Vagina (tissue), 2 donors: ENCODE measurements at regions not wholly inside any gene's neighbourhood (a gene's known extent, or its start where the extent isn't known, plus 50 kb on each side); places are given as distances from the start of the nearest gene placed in this dataset.

ENCODE experiments used
- DNase-seq, 2 donors: peaks; one replicate each; pipeline ENCODE4 v3.0.0-alpha.2; 2017; ENCODE audit errors: extremely low spot score in 2 of 2
- H3K27ac ChIP-seq: fragments of 200-600 bp; sonication (generic); one replicate; pipeline ENCODE4 v1.5.1; 2019
- H3K27me3 ChIP-seq: fragments of 200-600 bp; sonication (generic); one replicate; pipeline ENCODE4 v1.5.1; 2019
- H3K36me3 ChIP-seq, 2 donors: fragments of 200-600 bp; sonication (generic); one replicate each; pipeline ENCODE4 v1.5.1; 2017 to 2019
- H3K4me1 ChIP-seq: fragments of 200-600 bp; sonication (generic); one replicate; pipeline ENCODE4 v1.5.1; 2019
- H3K4me3 ChIP-seq, 2 donors: fragments of 200-600 bp; sonication (generic); 1 replicate in 1 of 2; 2 replicates in 1 of 2; pipeline ENCODE4 v1.5.1; 2016 to 2019
- H3K9me3 ChIP-seq: fragments of 200-600 bp; sonication (generic); one replicate; pipeline ENCODE4 v1.5.1; 2019
- POLR2A ChIP-seq, 2 donors: fragments of 450-650 bp; IDR thresholded peaks; one replicate each; pipeline ENCODE4 v1.6.1; 2017; ENCODE audit warnings: antibody characterized with exemption in 2 of 2, mild to moderate bottlenecking in 2 of 2, moderate library complexity in 2 of 2
- POLR2AphosphoS5 ChIP-seq, 2 donors: sonication (generic); formaldehyde crosslinking; IDR thresholded peaks; one replicate each; pipeline ENCODE4 v1.9.0; 2017; ENCODE audit warnings: antibody characterized with exemption in 2 of 2, mild to moderate bottlenecking in 2 of 2, low read depth in 1 of 2; ENCODE audit not compliant: insufficient read depth in 1 of 2
- intact Hi-C: fragments of 100-400 bp; cut with DNase I; formaldehyde crosslinking; loops from one replicate; pipeline ENCODE4 v1.15.1; 2023
- TF ChIP-seq, protein P1 (sequence below), 3 experiments: fragments of 450-650 bp in 2 of 3; fragments of 200-600 bp in 1 of 3; sonication (generic) in 1 of 3; IDR thresholded peaks; one replicate each; pipeline ENCODE4 v1.5.1; 2017 to 2019; ENCODE audit warnings: antibody characterized with exemption in 3 of 3, mild to moderate bottlenecking in 2 of 3, moderate library complexity in 2 of 3

DNA sequence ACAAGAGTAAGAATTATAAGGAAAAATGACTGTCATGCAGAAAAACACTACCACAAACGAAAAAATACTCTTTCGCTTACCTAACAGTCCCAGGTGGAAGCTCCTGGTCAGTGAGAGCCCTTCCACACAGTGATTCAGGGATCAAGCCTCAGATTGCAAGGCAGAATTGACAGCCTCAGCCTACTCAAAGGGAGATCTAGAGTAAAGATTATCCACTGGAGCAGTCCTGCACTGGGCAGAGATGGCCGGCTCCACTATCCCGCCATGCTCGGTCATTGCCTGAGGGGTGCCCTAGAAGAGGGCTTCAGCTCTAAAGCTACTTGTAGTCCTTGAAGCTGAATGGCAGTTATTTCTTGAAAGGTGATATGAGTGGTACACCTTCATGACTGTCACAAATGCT, 174.7 kb downstream of the TTC8 start:
- no peaks in the 10 kb centered on the region for H3K9me3 ChIP-seq
- no peaks in the 10 kb centered on the region for H3K36me3 ChIP-seq
- H3K4me3 ChIP-seq, result no peak overlapping the region
- H3K4me1 ChIP-seq, result no peaks in the 10 kb centered on the region
- TF ChIP-seq POLR2AphosphoS5 (IDR thresholded peaks at IDR 0.05; ENCODE audit: insufficient read depth in 1 of 2, low read depth in 1 of 2) (no peak), POLR2A (IDR thresholded peaks at IDR 0.05) (no peak)
- TF ChIP-seq, protein P1, sequence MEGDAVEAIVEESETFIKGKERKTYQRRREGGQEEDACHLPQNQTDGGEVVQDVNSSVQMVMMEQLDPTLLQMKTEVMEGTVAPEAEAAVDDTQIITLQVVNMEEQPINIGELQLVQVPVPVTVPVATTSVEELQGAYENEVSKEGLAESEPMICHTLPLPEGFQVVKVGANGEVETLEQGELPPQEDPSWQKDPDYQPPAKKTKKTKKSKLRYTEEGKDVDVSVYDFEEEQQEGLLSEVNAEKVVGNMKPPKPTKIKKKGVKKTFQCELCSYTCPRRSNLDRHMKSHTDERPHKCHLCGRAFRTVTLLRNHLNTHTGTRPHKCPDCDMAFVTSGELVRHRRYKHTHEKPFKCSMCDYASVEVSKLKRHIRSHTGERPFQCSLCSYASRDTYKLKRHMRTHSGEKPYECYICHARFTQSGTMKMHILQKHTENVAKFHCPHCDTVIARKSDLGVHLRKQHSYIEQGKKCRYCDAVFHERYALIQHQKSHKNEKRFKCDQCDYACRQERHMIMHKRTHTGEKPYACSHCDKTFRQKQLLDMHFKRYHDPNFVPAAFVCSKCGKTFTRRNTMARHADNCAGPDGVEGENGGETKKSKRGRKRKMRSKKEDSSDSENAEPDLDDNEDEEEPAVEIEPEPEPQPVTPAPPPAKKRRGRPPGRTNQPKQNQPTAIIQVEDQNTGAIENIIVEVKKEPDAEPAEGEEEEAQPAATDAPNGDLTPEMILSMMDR (IDR thresholded peaks at IDR 0.05), result no peak
- no peak for DNase-seq
- intact Hi-C loops, result no loop called here
- no peak overlapping the region for H3K27ac ChIP-seq
- H3K27me3 ChIP-seq, result no peaks in the 10 kb centered on the region

DNA sequence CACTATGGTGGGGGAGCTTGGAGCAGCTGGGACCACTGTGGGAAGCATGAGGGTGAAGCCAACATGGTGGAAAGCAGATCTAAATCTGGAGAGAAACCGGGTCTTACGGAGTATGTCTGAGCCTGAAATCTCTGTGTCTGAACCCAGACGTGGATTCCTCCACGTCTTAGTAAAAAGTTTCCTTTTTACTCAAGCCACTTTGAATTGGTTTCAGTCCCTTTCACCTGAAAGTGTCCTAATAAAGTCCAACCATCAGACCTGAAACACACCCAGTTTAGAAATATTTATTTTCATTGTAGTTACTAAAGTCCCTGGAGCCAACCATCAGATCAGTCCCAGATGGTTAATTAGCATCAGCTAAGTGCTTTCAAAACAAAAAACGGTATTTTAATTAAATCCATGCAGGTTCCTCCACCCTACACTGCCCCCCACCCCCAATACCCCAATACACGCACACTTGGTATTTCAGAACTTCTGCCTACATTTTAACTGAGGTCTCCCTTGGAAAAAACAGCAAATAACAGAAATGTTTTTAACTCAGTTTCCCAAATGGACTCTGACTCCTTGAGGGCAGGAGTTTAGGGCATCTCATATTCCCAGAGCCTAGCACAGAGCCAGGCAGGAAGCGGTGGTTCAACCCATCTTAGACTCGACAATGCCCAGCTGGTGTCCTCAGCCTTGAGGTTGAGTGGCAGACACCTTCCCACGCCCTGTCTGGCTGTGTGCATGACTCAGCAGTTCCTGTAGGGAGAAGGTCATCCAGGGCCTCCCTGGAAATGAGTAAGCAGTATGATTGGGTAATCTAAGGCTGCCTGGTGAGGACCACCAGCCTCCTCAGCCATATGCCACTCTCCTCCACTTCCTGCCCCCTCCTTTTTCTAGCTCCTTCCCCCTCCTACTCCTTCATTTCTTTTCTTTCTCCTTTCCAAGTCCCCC, 175.8 kb downstream of the TTC8 start:
- no peaks in the 10 kb centered on the region for H3K9me3 ChIP-seq
- no peak overlapping the region for H3K4me3 ChIP-seq
- no peak overlapping the region for H3K27ac ChIP-seq
- H3K36me3 ChIP-seq, result no peaks in the 10 kb centered on the region
- H3K4me1 ChIP-seq, result no peaks in the 10 kb centered on the region
- no peak for TF ChIP-seq POLR2AphosphoS5 (IDR thresholded peaks at IDR 0.05; ENCODE audit: insufficient read depth in 1 of 2, low read depth in 1 of 2)
- no peak for TF ChIP-seq POLR2A (IDR thresholded peaks at IDR 0.05)
- TF ChIP-seq, protein P1 (IDR thresholded peaks at IDR 0.05), result no peak
- H3K27me3 ChIP-seq, result no peaks in the 10 kb centered on the region
- intact Hi-C loops, result no loop called here
- DNase-seq, result peak in 1 of 2 donors; percentile 58

DNA sequence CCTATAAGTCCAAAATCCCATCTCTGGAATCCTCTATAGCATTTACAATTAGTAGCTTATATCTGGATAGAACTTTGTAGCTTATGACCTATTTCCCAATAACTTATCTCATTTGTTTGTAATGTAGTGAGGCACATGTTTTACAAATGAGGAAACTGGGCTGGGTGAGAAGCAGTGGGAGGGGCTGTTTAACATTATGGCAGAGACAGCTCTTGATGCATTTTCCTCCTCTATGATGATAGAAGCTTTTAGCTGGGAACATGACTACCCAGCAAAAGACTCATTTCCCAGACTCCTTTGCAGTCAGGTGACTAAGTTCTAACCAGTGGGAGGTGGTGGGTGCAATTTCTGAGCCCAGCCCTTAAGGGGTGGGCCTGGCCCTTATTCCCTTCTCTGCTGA, 179.7 kb downstream of the TTC8 start:
- no peak overlapping the region for H3K4me3 ChIP-seq
- no peak for DNase-seq
- no peaks in the 10 kb centered on the region for H3K4me1 ChIP-seq
- H3K27ac ChIP-seq, result no peak overlapping the region
- no peaks in the 10 kb centered on the region for H3K9me3 ChIP-seq
- TF ChIP-seq POLR2AphosphoS5 (IDR thresholded peaks at IDR 0.05; ENCODE audit: insufficient read depth in 1 of 2, low read depth in 1 of 2) (no peak), POLR2A (IDR thresholded peaks at IDR 0.05) (no peak)
- TF ChIP-seq, protein P1 (IDR thresholded peaks at IDR 0.05), result no peak
- no peaks in the 10 kb centered on the region for H3K27me3 ChIP-seq
- no peaks in the 10 kb centered on the region for H3K36me3 ChIP-seq
- intact Hi-C loops, result no loop called here

DNA sequence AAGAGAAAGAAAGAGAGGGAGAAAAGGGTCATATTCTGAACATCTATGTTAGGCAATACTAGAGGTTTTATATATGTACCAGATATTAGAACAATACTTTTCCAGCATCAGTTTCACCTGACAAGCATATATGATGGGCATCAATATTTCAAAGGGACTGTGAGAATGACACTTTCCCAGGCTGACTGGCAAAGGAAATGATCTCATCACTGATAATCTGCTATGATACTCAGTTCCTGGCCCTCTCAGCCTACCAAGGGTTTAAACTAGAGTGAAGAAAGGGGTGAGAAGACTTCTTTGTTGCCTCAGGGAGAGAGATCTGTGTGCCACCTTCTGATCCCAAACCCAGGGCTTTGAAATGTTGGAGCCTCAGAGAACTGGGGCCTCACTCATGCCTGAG, 183.5 kb downstream of the TTC8 start:
- no peaks in the 10 kb centered on the region for H3K9me3 ChIP-seq
- H3K27ac ChIP-seq, result no peak overlapping the region
- no peak for TF ChIP-seq POLR2A (IDR thresholded peaks at IDR 0.05)
- no peaks in the 10 kb centered on the region for H3K4me1 ChIP-seq
- no peaks in the 10 kb centered on the region for H3K36me3 ChIP-seq
- DNase-seq, result no peak
- H3K4me3 ChIP-seq, result no peak overlapping the region
- no peaks in the 10 kb centered on the region for H3K27me3 ChIP-seq
- intact Hi-C loops, result no loop called here

DNA sequence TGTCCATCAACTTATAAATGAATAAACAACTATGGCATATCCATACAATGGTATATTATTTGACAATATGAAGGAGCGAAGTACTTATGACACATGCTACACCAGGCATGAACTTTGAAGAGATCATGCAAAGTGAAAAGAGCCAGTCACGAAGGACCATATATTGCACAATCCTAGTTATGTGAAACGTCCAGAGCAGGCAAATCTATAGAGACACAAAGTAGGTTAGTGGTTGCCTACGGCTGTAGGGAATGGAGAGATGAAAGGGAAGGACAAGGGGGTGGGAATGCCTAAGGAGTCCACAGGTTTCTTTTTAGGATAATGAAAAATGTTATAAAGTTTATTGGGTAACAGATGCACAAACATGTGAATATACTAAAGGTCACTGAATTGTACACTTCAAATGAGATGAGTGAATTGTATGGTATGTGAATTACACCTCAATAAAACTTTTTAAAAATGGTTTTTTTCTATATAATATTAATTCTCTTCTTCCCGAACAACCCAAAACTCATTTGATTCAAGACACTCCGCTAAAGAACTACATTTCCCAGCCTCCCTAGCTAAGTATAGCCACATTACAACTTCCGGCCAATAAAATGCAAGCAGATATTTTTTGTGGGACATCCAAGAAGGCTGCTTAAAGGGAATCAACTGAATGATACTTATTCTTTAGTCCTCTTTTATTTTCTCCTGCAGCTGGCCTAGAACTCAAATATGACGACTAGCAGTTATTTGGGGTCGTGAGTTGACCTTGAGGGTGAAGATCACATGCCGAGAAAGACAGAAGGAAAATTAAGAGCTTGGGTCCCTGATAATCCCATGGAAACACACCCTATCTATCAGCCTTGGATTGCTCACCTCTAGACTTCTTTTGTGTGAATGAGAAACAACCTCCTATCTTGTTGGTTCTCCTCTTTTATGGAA, 187.2 kb downstream of the TTC8 start:
- no peaks in the 10 kb centered on the region for H3K27me3 ChIP-seq
- no peak overlapping the region for H3K4me3 ChIP-seq
- no peak for DNase-seq
- TF ChIP-seq POLR2A (IDR thresholded peaks at IDR 0.05) (no peak), POLR2AphosphoS5 (IDR thresholded peaks at IDR 0.05; ENCODE audit: insufficient read depth in 1 of 2, low read depth in 1 of 2) (no peak)
- TF ChIP-seq, protein P1 (IDR thresholded peaks at IDR 0.05), result no peak
- H3K9me3 ChIP-seq, result no peaks in the 10 kb centered on the region
- H3K36me3 ChIP-seq, result no peaks in the 10 kb centered on the region
- H3K27ac ChIP-seq, result no peak overlapping the region
- intact Hi-C loops, result no loop called here
- no peaks in the 10 kb centered on the region for H3K4me1 ChIP-seq
